Activated T-cell treated with anti-CD3 and anti-CD28 coated beads, Interleukin-2, amount 50 U/mL, for 48 hours (primary cell): ENCODE measurements at regions not wholly inside any gene's neighbourhood (a gene's known extent, or its start where the extent isn't known, plus 50 kb on each side); places are given as distances from the start of the nearest gene placed in this dataset.

Experiments used
- DNase-seq, 2 experiments: peaks; one replicate each; pipeline ENCODE4 v3.0.0-alpha.2; 2020

- DNase-seq: no peak
These were observed 105.7 kb downstream of the KCTD15 start for GRCh38 chr19:33902395-33902794.

- DNase-seq: no peak
These were observed 106.3 kb downstream of the KCTD15 start for GRCh38 chr19:33902802-33903488.

GRCh38 chr19:33903489-33903850, 106.8 kb downstream of the KCTD15 start:
- no peak for DNase-seq

- DNase-seq: no peak
These were observed 108.0 kb downstream of the KCTD15 start for GRCh38 chr19:33904681-33905080.

GRCh38 chr19:33905473-33905936, 108.8 kb downstream of the KCTD15 start:
- no peak for DNase-seq

GRCh38 chr19:33905937-33906577, 109.4 kb downstream of the KCTD15 start:
- DNase-seq: peak; percentile 18 to 21

DNA sequence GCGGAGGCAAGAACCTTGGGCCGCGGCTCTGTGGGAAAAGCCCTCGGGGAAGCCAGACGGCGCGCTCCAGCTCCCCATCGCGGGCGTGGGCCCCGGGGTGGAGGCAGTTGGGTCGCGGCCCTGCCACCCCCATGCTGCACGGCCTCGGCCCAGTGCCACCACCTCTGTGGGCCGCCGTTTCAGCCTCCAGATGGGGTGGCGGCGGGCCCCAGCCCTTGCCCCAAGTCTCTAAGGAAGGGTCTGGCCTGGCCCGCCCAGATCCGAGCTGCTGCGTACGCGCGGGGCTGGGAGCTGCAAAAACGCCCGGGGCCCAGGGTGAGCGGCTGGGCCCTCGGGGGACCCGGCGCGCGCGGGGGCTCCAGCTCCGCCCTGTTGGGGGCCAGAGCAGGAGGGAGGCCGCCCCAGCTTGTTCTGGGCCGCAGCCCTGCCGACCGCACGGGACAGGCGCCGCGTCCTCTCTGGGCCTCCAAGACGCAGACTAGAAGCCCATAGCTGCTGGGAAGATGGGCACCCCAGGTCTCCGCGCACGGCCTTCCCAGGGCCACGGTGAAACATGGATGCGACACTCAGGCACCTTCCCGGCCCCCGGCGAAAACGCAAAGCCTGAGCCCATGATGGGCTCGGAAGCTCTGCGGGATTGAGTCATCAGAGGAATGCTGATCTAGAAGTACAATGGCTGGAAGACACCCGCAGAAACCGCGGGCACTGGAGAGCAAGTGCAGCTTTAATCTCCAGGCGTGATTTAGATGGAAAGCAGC, 110.1 kb downstream of the KCTD15 start:
- DNase-seq: no peak

GRCh38 chr19:33910922-33911321, 114.3 kb downstream of the KCTD15 start:
- no peak for DNase-seq

- DNase-seq: no peak
These were observed 117.9 kb downstream of the KCTD15 start for GRCh38 chr19:33914599-33914998.

DNA sequence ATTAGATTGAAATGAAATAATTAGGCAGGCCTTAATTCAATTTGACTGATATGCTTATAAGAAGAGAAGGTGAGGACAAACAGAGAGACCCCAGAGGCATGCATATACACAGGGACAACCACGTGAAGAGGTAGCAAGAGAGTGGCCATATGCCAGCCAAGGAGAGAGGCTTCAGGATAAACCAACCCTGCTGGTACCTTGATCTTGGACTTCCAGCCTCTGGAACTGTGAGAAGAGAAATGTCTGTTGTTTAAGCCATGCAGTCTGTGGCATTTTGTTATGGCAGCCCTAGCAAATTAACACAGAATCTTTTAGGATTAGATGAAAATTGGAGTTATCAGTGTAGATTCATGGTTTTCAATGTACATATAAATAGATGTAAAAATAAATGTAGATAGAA, 120.1 kb downstream of the KCTD15 start:
- DNase-seq: no peak

- DNase-seq: no peak
These were observed 122.6 kb downstream of the KCTD15 start for GRCh38 chr19:33919291-33919690.

DNA sequence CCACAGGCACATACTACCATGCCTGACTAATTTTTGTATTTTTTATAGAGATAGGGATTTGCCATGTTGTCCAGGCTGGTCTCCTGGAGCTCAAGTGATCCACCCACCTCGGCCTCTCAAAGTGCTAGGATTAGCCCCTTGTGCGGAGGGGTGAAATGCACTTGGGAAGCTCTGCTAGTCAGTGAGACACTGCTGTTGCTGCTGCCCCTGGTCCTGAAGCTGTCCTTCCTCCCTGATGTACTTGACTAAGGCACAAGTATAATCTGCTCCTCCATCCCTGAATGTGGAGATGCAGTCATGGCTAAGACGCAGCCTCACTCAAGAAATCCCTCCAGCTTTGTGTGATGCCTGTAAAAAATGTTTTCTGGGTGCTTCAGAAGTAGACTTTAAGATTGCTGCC, 124.5 kb downstream of the KCTD15 start:
- DNase-seq: no peak

DNA sequence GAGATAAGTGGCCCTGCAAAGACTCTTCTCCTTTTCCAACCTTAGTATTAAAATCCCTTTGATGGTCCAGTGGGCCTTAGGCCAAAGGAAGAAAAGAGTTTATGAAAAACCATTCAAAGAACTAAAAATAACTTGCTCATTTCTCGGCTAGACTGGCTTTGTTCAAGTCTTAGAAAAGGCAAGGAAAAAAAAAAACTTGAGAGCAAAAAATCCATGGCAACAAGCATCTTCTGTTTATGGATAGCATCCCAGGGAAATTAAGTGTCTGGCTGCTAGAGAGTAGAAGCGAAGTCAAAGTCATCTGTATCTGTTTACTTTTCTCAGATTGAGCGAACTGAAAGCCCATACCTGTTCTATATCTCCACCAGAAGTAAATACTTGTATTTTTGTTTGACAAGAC, 129.6 kb downstream of the KCTD15 start:
- DNase-seq: no peak

- no peak for DNase-seq
These were observed 131.3 kb downstream of the KCTD15 start for GRCh38 chr19:33927789-33928457.

DNA sequence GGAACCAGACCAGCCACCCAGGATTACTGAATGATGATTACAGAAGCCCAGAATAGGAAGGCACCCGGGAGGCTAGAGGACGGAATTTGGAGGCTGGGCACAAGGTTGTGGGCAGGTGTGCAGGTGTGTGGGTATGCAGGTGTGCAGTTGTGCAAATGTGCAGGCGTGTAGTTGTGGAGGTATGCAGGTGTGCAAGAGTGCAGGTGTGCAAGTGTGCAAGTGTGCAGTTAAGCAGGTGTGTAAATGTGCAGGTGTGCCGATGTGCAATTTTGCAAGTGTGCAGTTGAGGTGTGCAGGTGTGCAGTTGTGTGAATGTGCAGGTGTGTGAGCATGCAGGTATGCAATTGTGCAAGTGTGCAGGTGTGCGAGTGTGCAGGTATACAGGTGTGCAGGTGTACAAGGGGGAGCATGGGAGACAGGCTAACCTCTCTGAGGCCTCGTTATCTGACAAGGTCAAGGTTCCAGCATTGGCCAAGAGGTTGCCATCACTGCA, 131.8 kb downstream of the KCTD15 start:
- DNase-seq: no peak

DNA sequence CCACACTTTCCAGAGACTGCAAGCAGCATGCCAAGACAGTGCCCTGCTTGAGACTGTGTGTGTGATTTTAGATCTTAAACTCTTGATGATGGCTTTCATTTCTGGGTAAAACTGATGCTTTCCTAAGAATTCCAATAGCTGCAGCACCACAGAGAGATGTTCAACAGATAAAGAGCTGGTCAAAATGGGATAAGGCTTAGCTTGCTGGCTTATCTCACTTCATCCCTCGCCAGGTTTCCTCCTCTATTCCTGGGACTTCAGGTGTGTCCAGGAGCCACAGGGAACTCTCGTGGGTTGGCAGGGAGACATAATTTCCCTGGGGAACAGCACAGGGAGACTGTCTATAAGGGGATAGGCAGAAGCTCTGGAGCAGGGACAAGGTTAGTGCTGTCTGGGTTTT, 137.3 kb downstream of the KCTD15 start:
- no peak for DNase-seq

DNA sequence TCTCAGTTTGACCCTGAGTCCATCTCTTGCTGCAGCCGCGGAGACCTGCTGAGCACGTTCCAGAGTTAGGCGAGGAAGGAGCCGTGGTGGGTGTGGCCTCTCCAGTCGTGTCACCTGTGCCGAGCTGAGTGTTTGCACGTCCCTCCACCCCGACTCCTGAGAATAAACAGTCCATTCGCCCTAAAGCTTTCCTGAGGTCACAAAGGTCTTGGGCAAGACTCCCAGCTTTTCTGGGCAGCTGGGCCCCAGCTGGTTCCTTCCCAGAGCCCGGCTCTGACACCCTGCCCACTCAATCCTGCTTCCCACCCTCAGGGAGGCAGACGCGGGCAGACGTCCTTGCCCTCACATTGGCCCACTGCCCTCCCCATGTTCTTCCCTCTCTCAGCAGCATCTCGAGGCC, 142.2 kb downstream of the KCTD15 start:
- DNase-seq: no peak

DNA sequence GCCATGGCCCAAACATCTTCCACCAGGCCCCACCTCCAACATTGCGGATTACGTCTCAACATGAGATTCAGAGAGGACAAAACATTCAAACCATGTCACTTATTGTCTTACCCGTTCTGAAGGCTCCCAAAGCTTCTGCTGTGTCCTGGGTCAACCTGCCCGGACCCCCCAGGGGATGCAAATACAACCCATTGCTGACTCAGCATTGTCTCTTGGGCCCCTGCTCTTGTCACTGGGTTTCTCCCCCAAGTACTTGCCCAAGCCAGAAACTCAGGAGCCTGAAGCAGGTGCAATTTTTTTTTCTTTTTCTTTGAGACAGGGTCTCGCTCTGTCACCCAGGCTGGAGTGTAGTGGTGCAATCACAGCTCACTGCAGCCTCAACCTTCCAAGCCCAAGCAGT, 144.5 kb downstream of the KCTD15 start:
- DNase-seq: no peak

- DNase-seq: no peak
These were observed 150.0 kb downstream of the KCTD15 start for GRCh38 chr19:33946535-33947264.

DNA sequence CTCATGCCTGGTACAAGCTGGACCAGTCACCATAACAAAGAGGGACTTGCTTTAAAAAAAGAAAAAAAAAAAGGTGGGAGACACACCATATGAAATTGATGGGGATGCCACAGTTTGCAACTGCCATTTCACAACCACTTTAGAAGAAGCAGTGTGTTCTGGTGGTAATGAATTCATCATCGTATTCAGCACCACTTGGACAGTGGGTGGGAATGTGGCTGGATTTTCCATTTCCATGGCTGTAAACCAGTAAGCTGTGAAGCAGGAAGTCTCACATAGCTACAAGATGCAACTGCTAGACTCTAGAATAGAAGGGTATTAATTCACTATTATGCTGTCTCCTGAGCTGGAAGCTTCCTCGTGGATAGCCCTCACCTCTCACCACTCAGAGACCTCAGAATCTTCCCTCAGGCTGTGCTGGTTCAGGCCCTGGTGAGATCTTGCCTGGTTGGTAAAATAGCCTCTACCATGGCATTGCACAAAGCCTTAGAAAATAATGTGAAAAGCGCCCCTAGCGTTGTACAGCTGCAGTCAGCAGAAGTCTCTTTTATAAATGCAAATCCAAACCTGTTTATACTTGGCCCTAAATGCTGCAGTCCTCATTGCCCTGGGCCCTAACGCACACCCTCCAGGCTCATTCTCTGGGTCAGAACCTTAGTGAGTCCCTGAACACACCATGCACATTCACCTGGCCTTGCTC, 150.7 kb downstream of the KCTD15 start:
- DNase-seq: no peak

DNA sequence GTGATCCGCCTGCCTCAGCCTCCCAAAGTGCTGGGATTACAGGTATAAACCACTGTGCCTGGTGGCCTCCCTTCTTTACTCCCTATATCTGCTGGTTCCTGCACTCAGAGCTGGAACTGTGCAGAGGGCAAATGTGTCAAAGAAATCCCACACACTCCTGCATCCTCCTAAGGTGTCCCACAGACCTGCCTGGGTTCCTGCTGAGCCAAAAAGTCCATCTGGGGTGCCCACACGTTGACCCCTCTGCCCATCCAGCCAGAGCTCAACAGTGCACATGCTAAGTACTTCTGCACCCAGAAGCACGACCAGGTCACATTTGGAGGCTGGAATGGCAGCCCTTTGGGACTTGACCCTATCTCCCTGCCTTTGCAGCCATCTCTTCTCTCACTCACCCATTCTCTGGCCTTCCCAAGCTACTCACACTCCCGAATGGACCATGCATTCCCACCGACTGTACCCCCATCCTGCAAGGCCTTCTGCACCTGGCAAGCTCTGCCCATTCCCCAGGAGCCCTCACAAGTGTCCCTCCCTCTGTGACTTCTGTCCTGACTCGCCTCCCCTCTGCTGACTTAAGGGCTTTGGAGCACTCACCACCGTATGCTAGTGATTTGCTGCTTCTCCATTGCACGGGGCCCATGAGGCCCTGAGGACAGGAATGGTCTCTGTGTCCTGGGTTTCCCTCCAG, 152.1 kb downstream of the KCTD15 start:
- no peak for DNase-seq
